Skin epidermis (tissue), 12 donors: ENCODE measurements at regions not wholly inside any gene's neighbourhood (a gene's known extent, or its start where the extent isn't known, plus 50 kb on each side); places are given as distances from the start of the nearest gene placed in this dataset.

Experiments used
- H3K27ac ChIP-seq, 21 experiments: fragments of 200-600 bp; sonication (generic) in 11 of 21; one replicate each; pipeline ENCODE4 v1.5.0; 2020; ENCODE audit warnings: mild to moderate bottlenecking in 3 of 21, inconsistent platforms in 2 of 21, moderate library complexity in 2 of 21
- H3K4me3 ChIP-seq, 7 experiments: fragments of 200-600 bp; sonication (generic) in 2 of 7; one replicate each; pipeline ENCODE4 v1.5.0; 2020; ENCODE audit warnings: inconsistent platforms in 2 of 7, mild to moderate bottlenecking in 2 of 7, moderate library complexity in 1 of 7

DNA sequence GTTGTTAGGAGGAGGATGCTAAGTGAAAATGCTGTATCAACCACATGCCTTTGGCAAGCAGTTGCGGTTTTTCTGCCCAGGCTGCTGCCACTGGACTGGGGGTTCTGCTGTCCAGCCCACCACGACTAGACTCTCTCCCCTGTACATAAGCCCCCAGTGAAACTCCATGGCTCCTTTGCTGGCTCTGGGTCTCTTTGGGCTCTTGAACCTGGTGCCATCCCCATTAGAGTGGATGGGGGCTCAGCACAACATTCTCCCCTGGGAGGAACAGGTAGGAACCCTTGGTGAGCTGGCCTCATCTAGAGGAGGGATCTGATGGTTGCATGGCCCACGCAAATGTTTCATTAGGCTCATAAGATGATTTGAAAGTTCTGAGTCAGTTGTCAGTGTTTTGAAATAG lies 204.8 kb upstream of the KCNG1 start:
- no peak overlapping the region for H3K4me3 ChIP-seq
- H3K27ac ChIP-seq: no peak overlapping the region

GRCh38 chr20:51223183-51223720 lies 200.3 kb upstream of the KCNG1 start:
- no peak overlapping the region for H3K27ac ChIP-seq
- H3K4me3 ChIP-seq: no peak overlapping the region

GRCh38 chr20:51221791-51222408 lies 199.0 kb upstream of the KCNG1 start:
- peak overlapping the region in 3 of 21 experiments; percentile 24 to 55 (median 50) for H3K27ac ChIP-seq
- H3K4me3 ChIP-seq: no peak overlapping the region

GRCh38 chr20:51221103-51221502 lies 198.2 kb upstream of the KCNG1 start:
- Histone ChIP-seq H3K4me3 (no peak overlapping the region), H3K27ac (no peak overlapping the region)

DNA sequence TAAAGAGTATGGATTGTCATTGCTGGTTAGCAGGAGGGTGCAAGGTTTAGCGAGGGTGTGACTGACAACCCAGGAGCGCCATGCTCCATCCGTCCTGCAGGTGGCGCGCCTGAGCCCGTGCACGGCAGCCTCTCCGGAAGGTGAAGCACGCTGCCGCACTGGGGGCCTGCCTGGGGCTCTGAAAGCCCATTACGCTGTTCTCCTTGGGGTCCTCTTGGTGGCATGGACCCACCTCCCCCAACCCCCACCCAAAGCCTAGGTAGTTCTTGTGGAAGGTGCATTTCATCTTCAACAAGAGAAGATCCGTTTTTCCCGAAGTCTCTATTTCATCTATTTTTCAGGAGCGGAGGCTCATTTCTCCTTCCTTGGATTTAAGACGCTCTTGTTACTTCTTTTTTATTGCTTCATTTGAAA lies 197.4 kb upstream of the KCNG1 start:
- Histone ChIP-seq H3K27ac (no peak overlapping the region), H3K4me3 (no peak overlapping the region)

DNA sequence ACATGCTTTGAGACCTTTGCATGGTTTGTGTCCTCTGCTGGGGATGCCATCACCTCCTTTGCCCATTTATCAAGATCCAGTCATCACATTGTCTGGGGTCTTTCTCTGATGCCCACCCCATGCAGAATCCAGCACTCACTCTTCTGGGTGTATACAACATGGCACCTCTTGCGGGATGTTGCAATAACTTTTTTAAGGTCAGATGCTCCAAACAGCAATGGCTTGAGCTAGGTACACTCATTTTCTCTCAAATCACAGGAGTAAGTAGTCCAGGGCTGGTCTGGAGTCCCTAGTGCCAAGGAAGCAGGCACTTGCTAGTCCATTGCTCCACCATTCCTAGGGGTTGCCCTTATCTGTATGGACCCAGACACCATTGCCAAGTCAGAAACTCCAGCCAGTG lies 196.6 kb upstream of the KCNG1 start:
- no peak overlapping the region for H3K4me3 ChIP-seq
- H3K27ac ChIP-seq: no peak overlapping the region

- no peak overlapping the region for H3K4me3 ChIP-seq
- H3K27ac ChIP-seq: no peak overlapping the region
Measured at GRCh38 chr20:51218603-51219002, 195.7 kb upstream of the KCNG1 start.

DNA sequence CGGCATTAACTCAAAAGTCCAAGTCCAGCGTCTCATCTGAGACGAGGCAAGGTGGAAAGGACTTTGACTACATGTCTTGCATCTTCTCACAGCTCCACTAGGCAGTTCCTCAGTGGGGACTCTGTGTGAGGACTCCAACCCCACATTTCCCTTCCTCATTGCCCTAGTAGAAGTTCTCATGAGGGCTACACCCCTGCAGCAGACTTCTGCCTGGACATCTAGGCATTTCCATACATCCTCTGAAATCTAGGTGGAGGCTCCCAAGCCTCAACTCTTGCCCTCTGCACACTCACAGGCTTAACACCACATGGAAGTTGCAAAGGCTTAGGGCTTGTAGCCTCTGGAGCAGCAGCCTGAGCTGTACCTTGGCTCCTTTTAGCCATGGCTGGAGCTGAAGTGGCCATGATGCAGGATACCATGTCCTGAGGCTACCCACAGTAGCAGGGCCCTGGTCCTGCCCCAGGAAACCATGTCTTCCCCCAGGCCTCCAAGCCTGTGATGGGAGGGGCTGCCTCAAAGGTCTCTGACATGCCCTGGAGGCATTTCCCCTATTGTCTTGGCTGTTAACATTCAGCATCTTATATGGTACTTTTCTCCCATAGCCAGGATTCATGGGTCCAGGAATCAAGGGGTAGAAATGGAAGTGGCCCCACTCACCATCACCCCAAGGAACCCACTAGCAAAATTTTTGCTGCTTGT lies 194.6 kb upstream of the KCNG1 start:
- H3K27ac ChIP-seq: no peak overlapping the region
- no peak overlapping the region for H3K4me3 ChIP-seq

- Histone ChIP-seq H3K4me3 (no peak overlapping the region), H3K27ac (no peak overlapping the region)
Measured at GRCh38 chr20:51216850-51217249, 193.9 kb upstream of the KCNG1 start.

DNA sequence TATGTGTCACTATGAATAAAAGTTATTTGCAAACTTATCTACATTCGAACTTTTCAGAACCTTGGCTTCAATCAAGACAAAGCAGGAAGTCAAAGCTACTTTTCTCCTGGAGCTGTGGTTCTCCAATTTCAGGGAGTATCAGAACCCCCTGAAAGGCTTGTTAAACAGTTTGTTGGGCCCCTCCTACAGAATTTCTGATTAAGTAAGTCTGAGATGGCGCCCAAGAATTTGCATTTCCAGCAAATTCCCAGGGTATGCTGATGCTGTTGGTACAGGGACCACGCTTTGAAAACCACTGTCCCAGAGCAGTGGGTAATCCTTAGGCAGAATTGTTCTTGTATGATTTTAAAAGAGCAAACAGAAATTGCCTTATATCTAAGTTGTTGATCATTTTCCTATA lies 189.9 kb upstream of the KCNG1 start:
- H3K27ac ChIP-seq: no peak overlapping the region

DNA sequence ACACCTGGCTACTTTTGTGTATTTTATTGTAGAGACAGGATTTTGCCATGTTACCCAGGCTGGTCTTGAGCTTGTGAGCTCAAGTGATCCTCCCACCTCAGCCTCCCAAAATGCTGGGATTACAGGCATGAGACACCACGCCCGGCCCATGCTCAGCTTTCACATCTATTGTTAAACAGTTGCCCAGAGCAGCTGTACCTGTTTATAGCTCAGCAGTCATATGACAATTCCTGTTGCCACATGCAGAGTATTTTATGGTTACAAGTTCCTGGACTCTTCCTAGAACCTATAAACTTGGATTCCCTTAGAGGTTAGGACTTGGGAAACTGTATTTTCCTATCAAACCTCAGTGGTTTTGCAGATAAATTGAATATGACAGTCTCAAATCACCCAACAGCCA lies 188.3 kb upstream of the KCNG1 start:
- Histone ChIP-seq H3K4me3 (no peak overlapping the region), H3K27ac (no peak overlapping the region)

More for the DNA sequence above, 189.9 kb upstream of the KCNG1 start:
- no peak overlapping the region for H3K4me3 ChIP-seq

DNA sequence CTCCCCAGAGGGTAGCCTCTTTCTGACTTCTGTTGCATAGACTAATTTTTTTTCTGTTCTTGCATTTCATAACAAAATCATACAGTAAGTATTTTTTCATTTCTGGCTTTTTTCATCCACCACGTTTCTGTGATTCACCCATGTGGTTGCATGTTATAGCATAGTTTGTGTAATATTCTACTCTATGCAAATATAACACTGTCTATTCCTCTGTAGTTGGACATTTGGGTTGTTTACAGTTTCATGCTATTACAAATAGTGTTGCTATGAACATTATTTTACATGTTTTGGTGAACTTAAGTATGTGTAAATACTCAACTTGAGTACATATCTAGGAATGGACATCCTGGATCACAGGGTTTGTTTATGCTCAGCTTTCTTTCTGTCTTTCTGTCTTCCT lies 187.2 kb upstream of the KCNG1 start:
- Histone ChIP-seq H3K4me3 (no peak overlapping the region), H3K27ac (no peak overlapping the region)

DNA sequence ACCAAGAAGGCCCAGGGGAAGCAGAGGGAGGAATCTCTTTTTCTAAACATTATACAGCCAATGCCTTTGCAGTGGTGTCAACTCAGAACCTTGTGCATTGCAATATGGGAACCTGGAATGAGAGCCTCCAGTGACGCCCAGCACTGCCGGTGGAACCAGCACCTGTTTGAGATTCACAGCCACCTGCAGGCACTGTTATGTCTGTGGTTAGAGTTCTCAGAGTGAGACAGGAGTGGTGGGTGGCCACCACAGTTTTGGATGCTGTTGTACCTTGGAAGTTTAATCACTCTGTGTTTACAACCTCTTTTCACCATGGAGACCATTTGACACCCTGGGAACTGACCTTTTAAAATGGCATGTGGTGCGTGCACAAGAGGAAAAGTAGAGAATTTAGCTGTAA lies 185.3 kb upstream of the KCNG1 start:
- Histone ChIP-seq H3K4me3 (no peak overlapping the region), H3K27ac (no peak overlapping the region)

DNA sequence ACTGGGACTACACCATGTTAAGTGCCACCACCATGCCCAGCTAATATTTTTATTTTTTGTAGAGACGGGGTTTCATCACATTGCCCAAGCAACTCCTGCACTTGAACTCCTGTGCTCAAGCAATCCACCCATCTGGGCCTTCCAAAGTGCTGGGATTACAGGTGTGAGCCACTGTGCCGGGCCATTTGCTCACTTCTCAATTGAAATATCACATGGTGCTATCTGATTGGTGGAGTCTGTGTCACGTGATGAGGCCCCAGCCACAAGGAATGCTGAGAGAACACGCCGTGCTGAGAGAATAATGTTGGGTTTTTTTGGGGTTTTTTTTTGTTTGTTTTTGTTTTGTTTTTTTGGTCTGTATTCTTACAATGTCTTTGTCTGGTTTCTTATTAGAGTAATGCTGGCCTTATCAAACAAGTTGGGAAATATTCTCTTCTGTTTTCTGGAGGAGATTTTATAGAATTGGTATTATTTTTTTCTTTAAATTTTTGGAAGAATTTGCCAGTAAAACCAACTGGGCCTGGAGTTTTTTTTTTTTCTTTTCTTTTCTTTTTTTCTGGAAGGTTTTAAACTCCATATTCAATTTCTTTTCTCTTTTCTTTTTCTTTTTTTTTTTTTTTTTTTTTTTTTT lies 183.2 kb upstream of the KCNG1 start:
- H3K27ac ChIP-seq: no peak overlapping the region
- no peak overlapping the region for H3K4me3 ChIP-seq

- H3K4me3 ChIP-seq: no peak overlapping the region
- H3K27ac ChIP-seq: no peak overlapping the region
Measured at GRCh38 chr20:51204794-51205193, 181.9 kb upstream of the KCNG1 start.

GRCh38 chr20:51204051-51204715 lies 181.3 kb upstream of the KCNG1 start:
- Histone ChIP-seq H3K4me3 (no peak overlapping the region), H3K27ac (no peak overlapping the region)

DNA sequence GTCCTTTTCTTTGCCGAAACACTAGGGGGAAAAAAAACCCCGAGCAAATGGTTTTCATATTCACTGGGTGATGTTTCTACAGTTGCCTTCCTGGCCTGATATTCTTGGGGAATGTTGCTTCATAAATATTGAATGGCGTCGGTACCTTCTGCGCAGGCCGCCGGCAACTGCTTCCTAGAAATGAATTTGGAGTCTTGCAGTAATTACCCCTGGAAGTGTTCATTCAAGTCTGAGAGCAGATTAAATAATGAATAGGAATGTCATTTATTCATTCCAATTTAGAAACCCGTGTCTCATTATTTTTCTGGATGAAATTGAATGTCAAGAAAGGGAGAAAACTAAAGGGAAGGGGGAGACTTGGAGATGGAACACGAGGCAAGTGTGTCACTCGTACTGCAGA lies 179.4 kb upstream of the KCNG1 start:
- H3K27ac ChIP-seq: no peak overlapping the region

DNA sequence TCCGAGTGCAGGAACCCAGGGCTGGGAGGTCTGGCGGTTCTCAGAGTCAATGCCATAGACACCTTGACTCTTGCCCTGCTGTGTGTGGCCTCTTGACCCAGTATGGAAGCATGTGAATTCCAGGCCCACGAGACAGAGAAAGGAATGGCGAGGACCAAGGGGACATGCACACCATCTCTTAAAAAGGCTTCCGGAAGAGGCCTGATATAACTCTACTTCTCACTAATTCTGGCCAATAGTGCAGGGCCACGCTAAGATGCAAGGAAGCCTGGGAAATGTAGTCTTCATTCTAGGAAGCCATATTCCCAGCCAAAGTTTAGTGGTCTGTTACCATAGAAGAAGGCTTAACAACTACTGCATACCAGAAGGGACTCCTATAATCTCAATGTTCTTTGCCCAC lies 177.0 kb upstream of the KCNG1 start:
- H3K4me3 ChIP-seq: no peak overlapping the region
- no peak overlapping the region for H3K27ac ChIP-seq

More for the DNA sequence above, 179.4 kb upstream of the KCNG1 start:
- no peak overlapping the region for H3K4me3 ChIP-seq

- H3K27ac ChIP-seq: no peak overlapping the region
- no peak overlapping the region for H3K4me3 ChIP-seq
Measured at GRCh38 chr20:51198876-51199523, 176.1 kb upstream of the KCNG1 start.

DNA sequence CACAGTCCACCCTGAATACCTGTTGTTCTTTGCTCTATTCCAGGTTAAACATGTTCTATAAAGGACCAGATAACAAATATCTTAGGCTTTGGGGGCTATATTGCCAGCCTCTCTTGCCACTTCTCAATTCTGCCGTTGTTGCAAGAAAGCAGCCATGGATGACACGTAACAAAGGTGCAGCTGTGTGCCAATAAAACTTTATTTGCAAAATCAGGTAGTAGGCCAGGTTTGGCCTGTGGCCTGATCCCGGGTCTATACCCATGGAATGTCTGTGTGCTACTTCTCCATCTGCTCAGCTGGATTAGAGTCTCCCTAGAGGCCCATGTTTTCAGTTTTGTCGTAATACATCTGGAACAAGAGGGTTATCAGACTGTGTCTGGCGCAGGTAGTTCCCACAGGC lies 175.3 kb upstream of the KCNG1 start:
- no peak overlapping the region for H3K27ac ChIP-seq
- no peak overlapping the region for H3K4me3 ChIP-seq
